Calu3 (cell line): ENCODE measurements at regions not wholly inside any gene's neighbourhood (a gene's known extent, or its start where the extent isn't known, plus 50 kb on each side); places are given as distances from the start of the nearest gene placed in this dataset.

ENCODE experiments used
- BruUV-seq: library from RNA; stranded (reverse); fragments of 400-500 nt; replicated peaks from 2 replicates; lab custom pipeline; 2021; lab: Mats Ljungman, UMichigan
- CTCF ChIA-PET: fragments of 300-600 bp; sonication (Branson Sonifier 250); formaldehyde crosslinking; loops from one replicate; lab custom pipeline; 2022; ENCODE audit warnings: antibody characterized with exemption; lab: Charles Lee
- DNase-seq: peaks from one replicate; pipeline ENCODE4 v3.0.0; 2022
- H3K27ac Mint-ChIP-seq: one replicate; pipeline ENCODE4 v1.8.0; 2022; ENCODE audit warnings: mixed read lengths; ENCODE audit not compliant: unreplicated experiment
- H3K27me3 Mint-ChIP-seq: one replicate; pipeline ENCODE4 v1.8.0; 2022; ENCODE audit warnings: mixed read lengths; ENCODE audit not compliant: unreplicated experiment
- H3K36me3 Mint-ChIP-seq: one replicate; pipeline ENCODE4 v1.8.0; 2022; ENCODE audit warnings: mild to moderate bottlenecking, moderate library complexity, mixed read lengths; ENCODE audit not compliant: insufficient read depth, unreplicated experiment
- H3K4me1 Mint-ChIP-seq: one replicate; pipeline ENCODE4 v1.8.0; 2022; ENCODE audit warnings: mild to moderate bottlenecking, low read depth, mixed read lengths; ENCODE audit not compliant: unreplicated experiment
- H3K4me3 Mint-ChIP-seq: one replicate; pipeline ENCODE4 v1.8.0; 2022; ENCODE audit warnings: mild to moderate bottlenecking, low read depth, moderate library complexity, mixed read lengths; ENCODE audit not compliant: unreplicated experiment
- H3K9me3 Mint-ChIP-seq: one replicate; pipeline ENCODE4 v1.8.0; 2022; ENCODE audit warnings: low read depth, mixed read lengths; ENCODE audit not compliant: unreplicated experiment
- CTCF ChIP-seq: fragments of 200-600 bp; IDR thresholded peaks from one replicate; pipeline ENCODE4 v1.8.0; 2022; ENCODE audit warnings: antibody characterized with exemption; ENCODE audit not compliant: unreplicated experiment
- intact Hi-C: fragments of 100-400 bp; cut with micrococcal nuclease; formaldehyde crosslinking; loops from one replicate; pipeline ENCODE4 v1.10.0; 2022; ENCODE audit not compliant: unreplicated experiment

GRCh38 chr18:61274416-61274960 is 58.7 kb upstream of the CDH20 start:
- Mint-ChIP-seq H3K27me3 (no peaks in the 10 kb centered on the region), H3K36me3 (no peaks in the 10 kb centered on the region), H3K4me3 (no peak overlapping the region), H3K27ac (no peak overlapping the region), H3K4me1 (no peaks in the 10 kb centered on the region), H3K9me3 (peaks cover 5% of the 10 kb centered on the region)
- CTCF ChIA-PET = interaction anchor here (0.7 kb wide), 1 partner anchor 9 kb away, joined by 3 read pairs; no protein-coding TSS in a partner anchor
- no peak for TF ChIP-seq CTCF
- no TSS peak for BruUV-seq
- no peak for DNase-seq
- intact Hi-C loops = no loop called here

- H3K27me3 Mint-ChIP-seq = no peaks in the 10 kb centered on the region
- BruUV-seq = no TSS peak
- CTCF ChIA-PET = no interaction called here
- H3K36me3 Mint-ChIP-seq = no peaks in the 10 kb centered on the region
- no peak overlapping the region for H3K4me3 Mint-ChIP-seq
- H3K27ac Mint-ChIP-seq = no peak overlapping the region
- no peak for TF ChIP-seq CTCF
- H3K9me3 Mint-ChIP-seq = peaks cover 7% of the 10 kb centered on the region
- no peak for DNase-seq
- H3K4me1 Mint-ChIP-seq = no peaks in the 10 kb centered on the region
- intact Hi-C loops = no loop called here
Observed at GRCh38 chr18:61277808-61278207, 55.4 kb upstream of the CDH20 start.

- intact Hi-C loops = no loop called here
- H3K4me3 Mint-ChIP-seq = no peak overlapping the region
Observed at GRCh38 chr18:61281431-61281830, 51.8 kb upstream of the CDH20 start.

GRCh38 chr18:61282926-61283325 is 50.3 kb upstream of the CDH20 start:
- no peak overlapping the region for H3K27ac Mint-ChIP-seq
- H3K9me3 Mint-ChIP-seq = peaks cover 4% of the 10 kb centered on the region
- H3K36me3 Mint-ChIP-seq = no peaks in the 10 kb centered on the region
- DNase-seq = no peak
- CTCF ChIA-PET = no interaction called here
- no TSS peak for BruUV-seq
- H3K4me3 Mint-ChIP-seq = no peak overlapping the region
- intact Hi-C loops = no loop called here
- H3K27me3 Mint-ChIP-seq = no peaks in the 10 kb centered on the region
- no peak for TF ChIP-seq CTCF
- no peaks in the 10 kb centered on the region for H3K4me1 Mint-ChIP-seq

More at GRCh38 chr18:61281431-61281830, 51.8 kb upstream of the CDH20 start:
- no TSS peak for BruUV-seq
- Mint-ChIP-seq H3K4me1 (no peaks in the 10 kb centered on the region), H3K36me3 (no peaks in the 10 kb centered on the region), H3K27me3 (no peaks in the 10 kb centered on the region), H3K27ac (no peak overlapping the region), H3K9me3 (peaks cover 7% of the 10 kb centered on the region)
- CTCF ChIA-PET = no interaction called here
- DNase-seq = no peak
- TF ChIP-seq CTCF = no peak
